Mucosa of rectum (tissue), 2 donors: ENCODE measurements at regions not wholly inside any gene's neighbourhood (a gene's known extent, or its start where the extent isn't known, plus 50 kb on each side); places are given as distances from the start of the nearest gene placed in this dataset.
A peak's percentile ranks its signal among the peaks of the same experiment; 100 is the strongest.

Experiments used
- H3K27ac ChIP-seq, 2 donors: one replicate each; pipeline ENCODE4 v1.7.0; 2013; ENCODE audit warnings: inconsistent platforms in 2 of 2, low read depth in 2 of 2, low read length in 2 of 2
- H3K27me3 ChIP-seq, 2 donors: one replicate each; pipeline ENCODE4 v1.7.0; 2013; ENCODE audit warnings: low read length in 2 of 2; ENCODE audit not compliant: control insufficient read depth in 2 of 2, insufficient read depth in 2 of 2
- H3K36me3 ChIP-seq, 2 donors: one replicate each; pipeline ENCODE4 v1.7.0; 2013; ENCODE audit warnings: low read length in 2 of 2; ENCODE audit not compliant: control insufficient read depth in 2 of 2, insufficient read depth in 2 of 2
- H3K4me1 ChIP-seq, 2 donors: one replicate each; pipeline ENCODE4 v1.7.0; 2013; ENCODE audit warnings: low read length in 2 of 2, mild to moderate bottlenecking in 1 of 2; ENCODE audit not compliant: control insufficient read depth in 2 of 2, insufficient read depth in 2 of 2
- H3K4me3 ChIP-seq, 2 donors: one replicate each; pipeline ENCODE4 v1.7.0; 2013; ENCODE audit warnings: low read length in 2 of 2
- H3K9ac ChIP-seq, 2 donors: one replicate each; pipeline ENCODE4 v1.7.0; 2013; ENCODE audit warnings: low read length in 2 of 2, low read depth in 1 of 2, mild to moderate bottlenecking in 1 of 2
- H3K9me3 ChIP-seq, 2 donors: one replicate each; pipeline ENCODE4 v1.7.0; 2013; ENCODE audit warnings: low read length in 2 of 2; ENCODE audit not compliant: control insufficient read depth in 2 of 2
- donor health status: healthy.
- donor health status: Normal muscosa, but diverticular disease.

- peaks cover 31 to 38% of the 10 kb centered on the region in 2 donors for H3K4me1 ChIP-seq
- H3K27ac ChIP-seq = peak overlapping the region in 1 of 2 donors; percentile 89
- no peaks in the 10 kb centered on the region for H3K36me3 ChIP-seq
- no peak overlapping the region for H3K4me3 ChIP-seq
- H3K9ac ChIP-seq = no peak overlapping the region
- H3K27me3 ChIP-seq = no peaks in the 10 kb centered on the region
- H3K9me3 ChIP-seq = no peaks in the 10 kb centered on the region
These were observed 50.6 kb upstream of the PTGR2 start for GRCh38 chr14:73800970-73801515.

- Histone ChIP-seq H3K9ac (peak overlapping the region; percentile 28 to 61), H3K9me3 (no peaks in the 10 kb centered on the region), H3K27me3 (no peaks in the 10 kb centered on the region), H3K4me1 (peaks cover 32 to 43% of the 10 kb centered on the region in 2 donors), H3K36me3 (no peaks in the 10 kb centered on the region), H3K27ac (peak overlapping the region; percentile 80 to 90), H3K4me3 (no peak overlapping the region)
These were observed 53.9 kb upstream of the PTGR2 start for GRCh38 chr14:73797543-73798265.

GRCh38 chr14:73796893-73797542, 54.6 kb upstream of the PTGR2 start:
- H3K36me3 ChIP-seq = no peaks in the 10 kb centered on the region
- H3K27me3 ChIP-seq = no peaks in the 10 kb centered on the region
- H3K4me1 ChIP-seq = peaks cover 27 to 37% of the 10 kb centered on the region in 2 donors
- peak overlapping the region; percentile 28 to 61 for H3K9ac ChIP-seq
- H3K4me3 ChIP-seq = no peak overlapping the region
- H3K27ac ChIP-seq = peak overlapping the region; percentile 80 to 90
- no peaks in the 10 kb centered on the region for H3K9me3 ChIP-seq

- Histone ChIP-seq H3K4me1 (peaks cover 27 to 36% of the 10 kb centered on the region in 2 donors), H3K9ac (peak overlapping the region in 1 of 2 donors; percentile 28), H3K9me3 (no peaks in the 10 kb centered on the region), H3K27ac (peak overlapping the region; percentile 80 to 90), H3K4me3 (no peak overlapping the region), H3K36me3 (no peaks in the 10 kb centered on the region), H3K27me3 (no peaks in the 10 kb centered on the region)
These were observed 55.2 kb upstream of the PTGR2 start for GRCh38 chr14:73796415-73796814.

GRCh38 chr14:73795974-73796373, 55.7 kb upstream of the PTGR2 start:
- H3K9ac ChIP-seq = no peak overlapping the region
- H3K27me3 ChIP-seq = no peaks in the 10 kb centered on the region
- H3K9me3 ChIP-seq = no peaks in the 10 kb centered on the region
- H3K4me3 ChIP-seq = no peak overlapping the region
- H3K4me1 ChIP-seq = peaks cover 24 to 36% of the 10 kb centered on the region in 2 donors
- H3K36me3 ChIP-seq = no peaks in the 10 kb centered on the region
- H3K27ac ChIP-seq = peak overlapping the region; percentile 81 to 90

- H3K36me3 ChIP-seq = no peaks in the 10 kb centered on the region
- H3K27me3 ChIP-seq = no peaks in the 10 kb centered on the region
- peak overlapping the region; percentile 3 to 36 for H3K9ac ChIP-seq
- H3K9me3 ChIP-seq = no peaks in the 10 kb centered on the region
- peaks cover 23 to 39% of the 10 kb centered on the region in 2 donors for H3K4me1 ChIP-seq
- peak overlapping the region; percentile 78 to 81 for H3K27ac ChIP-seq
- peak overlapping the region in 1 of 2 donors; percentile 16 for H3K4me3 ChIP-seq
These were observed 56.2 kb upstream of the PTGR2 start for GRCh38 chr14:73795466-73795865.

DNA sequence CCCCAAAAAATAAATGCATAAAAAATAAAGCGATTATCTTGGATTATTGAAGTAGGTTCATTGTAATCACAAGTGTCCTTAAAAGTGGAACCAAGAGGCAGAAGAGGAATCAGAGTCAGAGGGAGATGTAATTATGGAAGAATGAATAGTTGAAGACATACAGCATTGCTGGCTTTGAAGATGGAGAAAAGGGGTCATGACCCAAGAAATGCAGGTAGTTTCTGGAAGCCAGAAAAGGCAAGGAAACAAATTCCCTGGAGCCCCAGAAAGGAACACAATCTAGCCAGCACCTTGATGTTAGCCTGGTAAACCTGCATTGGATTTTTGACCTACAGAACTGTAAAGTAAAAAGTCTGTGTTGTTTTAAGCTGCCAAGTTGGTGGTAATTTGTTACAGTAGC, 57.5 kb upstream of the PTGR2 start:
- Histone ChIP-seq H3K36me3 (no peaks in the 10 kb centered on the region), H3K9ac (no peak overlapping the region)

GRCh38 chr14:73792481-73792880, 59.1 kb upstream of the PTGR2 start:
- no peak overlapping the region for H3K27ac ChIP-seq
- no peaks in the 10 kb centered on the region for H3K36me3 ChIP-seq
- H3K4me3 ChIP-seq = no peak overlapping the region
- no peaks in the 10 kb centered on the region for H3K9me3 ChIP-seq
- peaks cover 26 to 47% of the 10 kb centered on the region in 2 donors for H3K4me1 ChIP-seq
- H3K27me3 ChIP-seq = no peaks in the 10 kb centered on the region
- H3K9ac ChIP-seq = no peak overlapping the region

More for the DNA sequence above, 57.5 kb upstream of the PTGR2 start:
- H3K27ac ChIP-seq = peak overlapping the region in 1 of 2 donors; percentile 78
- no peaks in the 10 kb centered on the region for H3K27me3 ChIP-seq
- H3K9me3 ChIP-seq = no peaks in the 10 kb centered on the region
- no peak overlapping the region for H3K4me3 ChIP-seq
- H3K4me1 ChIP-seq = peaks cover 23 to 45% of the 10 kb centered on the region in 2 donors

GRCh38 chr14:73789989-73790581, 61.5 kb upstream of the PTGR2 start:
- Histone ChIP-seq H3K27ac (peak overlapping the region; percentile 75 to 95), H3K9me3 (no peaks in the 10 kb centered on the region), H3K9ac (peak overlapping the region in 1 of 2 donors; percentile 49), H3K36me3 (no peaks in the 10 kb centered on the region), H3K27me3 (no peaks in the 10 kb centered on the region), H3K4me1 (peaks cover 16 to 39% of the 10 kb centered on the region in 2 donors), H3K4me3 (no peak overlapping the region)
